ENCODE measurements at regions not wholly inside any gene's neighbourhood (a gene's known extent, or its start where the extent isn't known, plus 50 kb on each side); places are given as distances from the start of the nearest gene placed in this dataset.

DNA sequence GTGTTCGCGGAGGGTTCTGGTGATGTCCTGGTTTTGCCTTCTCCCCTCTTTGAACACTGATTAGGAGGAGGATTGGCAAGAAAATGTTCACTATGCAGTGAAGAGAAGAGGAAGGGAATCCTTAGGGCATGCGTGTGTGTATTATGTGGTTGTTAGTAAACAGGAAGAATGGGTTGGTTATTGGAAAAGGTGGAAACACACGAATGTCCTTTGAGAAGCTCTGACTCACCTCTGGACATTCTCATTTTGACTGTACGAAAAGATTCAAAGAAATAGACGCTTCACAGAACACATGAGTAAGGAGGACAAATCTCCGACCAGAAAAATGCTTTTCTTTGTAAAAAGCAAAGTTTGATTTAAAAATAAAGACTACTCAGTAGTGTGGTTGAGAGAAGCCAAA is 188.8 kb upstream of the PRICKLE2 start (continued):
- no peak for TF ChIP-seq MTA1 (IDR thresholded peaks at IDR 0.05; ENCODE audit: borderline replicate concordance)

- Histone ChIP-seq H3K27me3 (ENCODE audit: control insufficient read depth in 2 of 2, insufficient read depth in 2 of 2, low read length in 2 of 2) (no peaks in the 10 kb centered on the region), H3K36me3 (ENCODE audit: control insufficient read depth, insufficient read depth, low read length) (no peaks in the 10 kb centered on the region), H3K4me2 (ENCODE audit: insufficient read depth, low read length) (no peak overlapping the region), H3K4me1 (replicated peaks in 1 of 2; ENCODE audit: control insufficient read depth in 2 of 2, insufficient read depth in 2 of 2, low read length in 2 of 2) (no peaks in the 10 kb centered on the region), H3K27ac (ENCODE audit: extremely low read depth, low read depth, low read length) (no peak overlapping the region), H3K79me2 (ENCODE audit: control insufficient read depth, insufficient read depth, low read length) (no peaks in the 10 kb centered on the region), H3K9me1 (ENCODE audit: control insufficient read depth, insufficient read depth, low read length) (no peaks in the 10 kb centered on the region), H3K9ac (ENCODE audit: insufficient read depth in 1 of 2, low read depth in 2 of 2, low read length in 2 of 2) (no peak overlapping the region), H3K9me3 (replicated peaks; ENCODE audit: control insufficient read depth, insufficient read depth, low read depth, low read length) (no peaks in the 10 kb centered on the region), H2AFZ (ENCODE audit: low read depth, low read length) (no peak overlapping the region), H3K4me3 (no peak overlapping the region), H4K20me1 (replicated peaks; ENCODE audit: control insufficient read depth, insufficient read depth, low read length) (no peaks in the 10 kb centered on the region)
- no TSS peak for BruUV-seq (replicated peaks)
- POLR2A ChIA-PET, result no interaction called here
- in situ Hi-C loops (cut with MboI), result no loop called here
- TF ChIP-seq L3MBTL2 (IDR thresholded peaks at IDR 0.05) (no peak), MTA1 (IDR thresholded peaks at IDR 0.05; ENCODE audit: borderline replicate concordance) (no peak), ZNF609 (CRISPR knock-in tag; IDR thresholded peaks at IDR 0.05; ENCODE audit: borderline replicate concordance) (no peak), NBN (IDR thresholded peaks at IDR 0.05; ENCODE audit: low read depth) (no peak), ZKSCAN1 (IDR thresholded peaks at IDR 0.05; ENCODE audit: low read depth, low read length) (no peak), ZNF384 (IDR thresholded peaks at IDR 0.05; ENCODE audit: low read depth, low read length) (no peak), ZNF695 (CRISPR knock-in tag; IDR thresholded peaks at IDR 0.05) (no peak)
- TF ChIP-seq, protein P1, sequence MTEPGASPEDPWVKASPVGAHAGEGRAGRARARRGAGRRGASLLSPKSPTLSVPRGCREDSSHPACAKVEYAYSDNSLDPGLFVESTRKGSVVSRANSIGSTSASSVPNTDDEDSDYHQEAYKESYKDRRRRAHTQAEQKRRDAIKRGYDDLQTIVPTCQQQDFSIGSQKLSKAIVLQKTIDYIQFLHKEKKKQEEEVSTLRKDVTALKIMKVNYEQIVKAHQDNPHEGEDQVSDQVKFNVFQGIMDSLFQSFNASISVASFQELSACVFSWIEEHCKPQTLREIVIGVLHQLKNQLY (CRISPR knock-in tag; conservative IDR thresholded peaks at IDR 0.05), result no peak
- WGBS (ENCODE audit: insufficient coverage, low coverage, missing lambda C conversion rate), result 1% methylated on average over 4 of the region's 4 CpGs
- FAIRE-seq (no peak), DNase-seq (ENCODE audit: extremely low read depth in 1 of 4, low spot score in 3 of 4) (no peak), ATAC-seq (no peak)
- intact Hi-C loops (cut with micrococcal nuclease), result no loop called here
- CTCF ChIA-PET (ENCODE audit: low intra/inter-chr PET ratio), result no interaction called here
Measured at GRCh38 chr3:64411101-64411500, 185.8 kb upstream of the PRICKLE2 start.
